ENCODE measurements at regions not wholly inside any gene's neighbourhood (a gene's known extent, or its start where the extent isn't known, plus 50 kb on each side); places are given as distances from the start of the nearest gene placed in this dataset.

DNA sequence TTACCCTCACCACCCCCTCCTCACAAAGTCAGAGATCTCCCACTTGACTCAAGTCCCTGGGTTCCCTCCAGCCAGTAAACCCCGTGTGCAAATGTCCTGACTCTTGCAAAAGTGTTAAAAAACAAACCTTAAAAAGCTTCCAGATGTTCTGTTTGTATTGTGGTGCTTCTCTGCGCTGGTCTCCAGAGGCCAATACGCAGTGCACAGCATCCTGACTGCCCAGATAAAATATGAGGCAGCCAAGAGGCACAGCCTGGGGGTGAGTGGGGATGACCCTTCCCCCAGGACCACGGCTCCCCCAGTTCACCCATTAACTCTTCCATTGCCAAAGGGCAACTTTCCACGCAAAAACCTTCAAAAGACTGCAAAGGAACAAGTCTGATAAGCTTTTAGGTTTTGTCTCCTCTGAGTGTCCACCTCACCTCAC is 291.8 kb downstream of the SOX9 start:
- DNase-seq (ENCODE audit: low spot score), result no peak
- intact Hi-C loops (cut with DNase I), result no loop called here

DNA sequence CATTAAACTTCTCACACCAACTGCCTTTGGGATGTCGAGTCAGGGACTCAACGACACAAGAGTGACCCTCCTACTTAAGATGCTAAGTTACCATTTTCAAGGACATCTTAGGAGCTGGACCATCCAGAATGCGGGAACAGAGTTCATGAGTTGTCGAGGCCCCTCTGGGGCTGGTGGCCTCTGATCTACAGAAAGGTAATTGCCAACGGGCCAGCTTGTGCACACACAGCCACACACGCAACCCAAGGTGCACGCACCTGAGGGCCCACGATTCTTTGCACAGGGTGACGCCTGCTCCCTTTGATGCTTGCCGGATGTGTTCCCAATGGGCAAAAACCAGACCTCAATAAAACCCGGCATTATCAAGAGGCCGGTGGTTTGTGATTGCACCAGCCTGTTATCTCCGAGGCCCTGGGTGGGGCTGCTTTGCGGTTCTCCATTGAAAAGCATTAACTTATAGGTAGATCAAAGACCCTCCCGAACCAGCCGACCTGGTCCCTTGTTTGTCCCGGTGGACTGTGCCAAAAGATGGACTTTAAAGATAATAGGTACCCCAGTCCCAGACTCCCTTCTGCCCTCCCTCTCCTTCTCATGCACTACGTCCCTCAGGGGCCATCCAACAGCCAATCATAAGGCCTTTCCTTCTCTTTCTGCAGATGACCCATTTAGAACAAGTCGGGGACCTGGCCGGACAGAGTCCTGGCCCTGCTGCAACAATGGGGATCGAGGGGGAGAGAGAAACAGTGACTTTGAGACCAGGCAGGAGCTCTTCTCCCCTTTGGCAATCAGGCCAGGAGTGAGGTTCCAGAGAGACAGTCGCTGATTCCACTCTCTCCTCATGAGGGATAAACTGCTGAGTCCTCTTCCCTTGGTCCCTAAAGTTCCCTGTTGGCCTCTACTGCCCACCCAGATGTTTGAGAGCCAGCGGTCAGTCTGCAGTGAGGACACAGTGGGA is 292.5 kb downstream of the SOX9 start:
- no peak for DNase-seq (ENCODE audit: low spot score)
- intact Hi-C loops (cut with DNase I), result no loop called here

DNA sequence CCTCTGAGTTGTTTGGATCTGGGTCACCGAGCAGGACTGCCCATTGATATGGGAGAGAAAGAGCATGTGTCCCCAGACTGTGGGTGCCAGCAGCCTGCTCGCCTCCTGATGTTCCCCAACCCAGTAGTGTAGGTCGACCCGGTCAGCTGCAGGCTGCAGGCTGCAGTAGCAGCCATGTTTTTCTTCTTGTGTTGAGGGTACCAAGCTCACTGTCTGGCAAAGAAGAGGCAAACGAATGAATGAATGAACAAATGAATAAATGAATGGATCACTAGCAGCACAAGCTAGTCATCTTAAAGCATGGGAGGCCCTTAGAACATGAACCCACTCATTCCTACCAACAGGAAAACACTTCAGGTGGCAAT is 293.2 kb downstream of the SOX9 start:
- no peak for DNase-seq (ENCODE audit: low spot score)
- intact Hi-C loops (cut with DNase I), result no loop called here

DNA sequence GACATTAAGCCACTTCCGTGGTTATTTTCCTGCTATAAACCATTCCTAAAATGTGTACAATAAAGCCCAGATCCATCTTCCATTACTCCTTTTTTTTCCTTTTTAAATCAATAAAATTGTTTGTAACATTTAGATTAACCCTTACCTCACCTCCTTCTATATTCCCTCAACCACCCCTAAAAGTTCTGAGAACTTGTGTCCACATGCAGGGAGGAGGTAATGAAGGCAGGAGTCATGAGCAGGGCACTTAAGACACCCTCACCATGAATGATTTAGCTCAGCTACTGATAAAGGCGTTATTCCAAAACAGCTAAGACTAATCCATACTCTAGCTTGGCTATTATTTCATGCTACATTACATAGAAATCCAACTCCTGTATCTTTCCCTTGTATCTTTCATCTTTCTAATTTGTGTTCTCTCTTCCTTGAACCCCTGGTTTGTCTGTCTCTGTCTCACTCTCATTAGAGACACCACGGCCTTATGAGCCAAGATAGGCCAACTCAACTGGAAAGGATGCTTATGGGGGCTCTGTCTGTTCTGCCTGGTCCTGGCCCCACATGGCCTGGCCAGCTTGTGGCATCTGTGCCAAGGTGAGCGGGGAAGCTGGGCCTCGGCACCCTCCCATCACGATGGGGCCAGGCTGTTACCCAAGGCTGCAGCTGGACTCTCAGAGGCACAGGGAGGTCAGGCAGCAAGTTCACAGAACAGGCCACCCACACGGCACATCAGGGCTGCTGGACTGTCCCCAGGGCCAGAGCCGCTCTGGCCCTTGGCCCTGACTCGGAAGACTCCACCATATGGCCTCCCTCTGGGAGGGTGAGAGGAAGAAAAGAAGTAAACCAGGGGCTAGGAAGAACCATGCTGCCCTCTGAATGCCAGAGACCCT is 294.4 kb downstream of the SOX9 start:
- DNase-seq (ENCODE audit: low spot score), result no peak
- intact Hi-C loops (cut with DNase I), result no loop called here

DNA sequence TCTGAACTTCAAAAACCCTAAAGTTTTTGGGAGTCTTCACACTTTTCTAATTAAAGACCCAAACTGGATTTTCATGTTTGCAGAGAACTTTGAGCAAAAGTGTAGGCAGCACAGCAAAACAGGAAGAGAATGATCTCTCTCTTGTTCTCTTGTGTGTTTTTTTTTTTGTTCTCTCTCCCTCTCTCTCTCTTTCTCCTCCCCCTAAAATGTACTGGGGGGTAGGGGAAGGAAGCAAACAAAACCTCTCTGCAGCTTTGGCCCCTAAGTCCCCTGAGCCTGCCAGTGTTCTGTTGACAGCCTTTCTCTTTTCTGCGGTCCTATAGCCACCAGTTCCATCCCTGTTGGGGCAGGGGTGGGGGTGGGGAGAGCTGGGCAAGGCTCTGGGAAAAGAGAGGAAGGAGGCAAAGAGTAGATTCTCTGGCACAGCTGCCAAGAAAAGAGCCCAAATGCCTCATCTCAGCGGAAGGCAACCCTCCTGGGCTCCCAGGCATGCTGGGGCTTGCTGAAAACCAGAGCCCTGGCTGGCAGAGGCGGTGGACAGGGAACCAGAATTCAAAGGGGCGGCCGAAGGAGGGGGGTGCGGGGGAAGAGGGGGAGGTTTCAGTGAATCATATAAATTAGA is 295.3 kb downstream of the SOX9 start:
- intact Hi-C loops (cut with DNase I), result no loop called here
- no peak for DNase-seq (ENCODE audit: low spot score)

DNA sequence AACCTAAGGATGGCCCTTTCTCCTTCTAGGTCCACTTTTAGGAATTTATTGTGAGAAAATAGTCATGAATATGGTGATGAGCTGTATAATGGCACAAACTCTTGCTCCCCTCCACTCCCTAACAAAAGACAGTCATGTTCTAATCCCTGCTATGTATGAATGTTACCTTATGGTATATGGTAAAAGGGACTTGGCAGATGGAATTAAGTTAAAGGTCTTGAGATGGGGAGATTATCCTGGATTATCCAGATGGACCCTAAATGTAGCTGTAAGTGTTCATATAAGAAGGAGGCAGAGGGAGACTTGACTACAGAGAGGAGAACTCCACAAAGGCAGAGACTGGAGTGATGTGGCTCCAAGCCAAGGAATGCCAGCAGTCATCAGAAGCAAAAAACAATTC is 296.1 kb downstream of the SOX9 start:
- intact Hi-C loops (cut with DNase I), result no loop called here
- no peak for DNase-seq (ENCODE audit: low spot score)

DNA sequence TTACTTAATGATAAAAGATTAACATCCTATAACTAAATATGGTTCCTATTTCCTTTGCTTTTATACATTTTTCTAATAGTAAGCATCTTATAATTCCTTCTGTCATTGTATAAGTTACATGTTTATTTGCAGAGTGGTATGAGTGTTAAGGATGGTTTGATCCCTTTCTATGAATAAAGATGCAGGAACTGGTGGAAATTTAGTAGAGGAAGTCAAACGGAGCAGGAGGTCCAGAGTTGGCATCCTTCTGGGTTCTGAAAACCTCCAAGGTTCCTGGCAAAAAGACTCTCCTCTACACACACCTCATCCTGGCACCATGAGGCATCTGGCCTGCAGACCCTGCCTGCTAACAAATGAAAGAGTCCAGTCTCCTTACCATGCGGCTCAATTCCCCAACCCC is 296.8 kb downstream of the SOX9 start:
- intact Hi-C loops (cut with DNase I), result no loop called here
- DNase-seq (ENCODE audit: low spot score), result no peak

DNA sequence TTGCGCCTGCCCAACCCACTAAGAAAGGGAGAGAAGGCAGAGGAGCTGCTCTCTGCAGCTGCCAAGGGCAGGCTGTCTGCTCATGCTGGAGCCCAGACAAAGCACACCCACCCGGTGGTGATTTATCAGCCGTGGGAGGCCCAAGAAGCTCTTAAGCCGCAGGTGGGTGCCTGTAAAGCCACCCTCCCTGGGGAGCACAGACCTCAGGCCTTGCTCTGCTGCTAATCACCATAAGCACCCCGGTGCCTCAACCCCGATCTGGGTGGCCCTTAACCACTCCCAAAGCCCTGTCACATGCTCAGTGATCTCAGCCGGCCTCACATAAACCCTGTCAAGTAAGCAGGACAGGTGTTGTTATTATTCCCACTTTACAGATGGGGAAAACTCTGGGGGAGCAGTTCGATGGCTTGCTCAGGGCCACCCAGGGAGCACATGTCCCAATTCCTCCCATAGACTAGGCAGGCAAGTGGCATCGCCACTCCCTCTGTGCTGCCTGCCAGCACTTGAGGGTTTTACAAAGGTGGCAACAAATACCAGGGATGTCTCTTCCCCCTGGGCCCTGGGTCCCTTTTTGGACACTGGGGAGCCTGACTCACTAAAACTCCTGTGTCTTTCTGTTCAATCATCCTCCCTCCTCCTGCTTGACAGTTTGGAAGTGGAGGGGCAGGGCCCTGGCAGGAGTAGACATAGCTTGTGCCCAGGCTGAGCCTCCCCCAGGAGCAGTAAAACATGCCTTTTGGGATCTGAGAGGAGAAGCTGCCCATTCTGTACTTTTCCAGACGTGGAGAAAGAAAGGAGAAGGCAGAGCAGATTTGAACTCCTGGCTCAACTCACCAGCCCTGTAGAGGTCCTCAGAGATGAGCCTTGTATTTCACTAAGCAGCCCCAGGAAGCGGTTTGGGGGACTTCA is 299.3 kb downstream of the SOX9 start:
- intact Hi-C loops (cut with DNase I), result no loop called here
- DNase-seq (ENCODE audit: low spot score), result no peak

DNA sequence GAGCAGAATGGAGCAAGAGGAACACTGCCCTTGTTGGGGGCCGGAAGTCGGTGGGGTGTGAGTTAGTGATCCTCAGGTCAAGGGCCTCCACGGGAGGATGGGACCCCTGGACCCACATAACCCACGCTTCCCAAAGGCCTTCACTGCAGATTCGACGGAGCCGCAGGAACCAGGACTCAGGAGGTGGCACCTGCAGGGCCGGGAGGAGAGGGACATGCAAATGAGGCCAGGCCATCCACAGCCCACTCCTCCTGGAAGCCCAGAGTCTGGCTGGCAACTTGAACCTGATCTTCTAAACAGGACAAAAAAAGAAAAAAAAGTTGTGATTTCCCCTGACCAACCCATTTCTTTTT is 299.9 kb downstream of the SOX9 start:
- DNase-seq (ENCODE audit: low spot score), result no peak
- intact Hi-C loops (cut with DNase I), result no loop called here

DNA sequence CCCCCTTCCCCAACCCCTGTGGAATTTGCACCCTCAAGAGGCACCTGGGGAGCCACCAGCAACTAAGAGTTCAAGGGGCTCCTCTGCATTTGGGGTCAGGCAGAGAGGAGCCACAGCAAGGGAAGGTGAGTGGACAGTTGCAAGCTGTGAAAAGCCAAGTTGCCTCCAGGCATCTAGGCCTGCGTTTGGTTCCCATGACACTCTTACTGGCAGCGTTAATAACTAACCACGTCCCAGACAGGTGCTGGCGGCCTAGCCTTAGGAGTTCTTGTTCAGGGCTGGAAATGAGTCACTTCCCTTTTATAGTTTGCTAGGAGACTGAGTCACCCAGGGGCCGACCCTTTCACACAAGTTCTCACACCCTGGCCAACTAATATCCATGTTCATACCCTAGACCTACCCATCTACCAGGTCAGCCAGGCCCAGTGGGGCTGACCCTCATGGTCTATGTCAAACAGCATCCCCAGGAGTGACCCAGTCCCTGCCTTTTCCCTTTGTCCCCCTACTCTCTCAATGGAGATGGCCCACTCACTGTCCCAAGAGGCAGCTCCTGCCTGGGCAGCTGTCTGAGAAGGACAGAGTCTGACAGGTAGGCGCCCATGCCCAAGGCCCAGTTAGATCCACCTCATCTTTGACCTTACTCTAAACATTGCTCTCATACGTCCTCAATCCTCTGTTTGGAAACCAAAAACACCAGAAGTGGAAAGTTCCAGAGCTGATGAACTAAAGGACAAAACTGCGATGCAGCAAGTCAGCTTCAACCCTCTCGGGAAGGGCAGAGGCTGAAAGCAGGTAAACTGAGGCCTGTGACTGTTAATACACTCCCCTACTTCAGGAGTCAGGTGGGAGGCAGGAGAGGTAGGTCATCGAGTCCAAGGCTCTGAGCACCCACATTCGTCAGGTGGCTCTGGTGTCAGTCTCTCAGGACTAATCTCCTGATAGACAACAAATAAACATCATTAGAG is 300.6 kb downstream of the SOX9 start:
- intact Hi-C loops (cut with DNase I), result no loop called here

DNA sequence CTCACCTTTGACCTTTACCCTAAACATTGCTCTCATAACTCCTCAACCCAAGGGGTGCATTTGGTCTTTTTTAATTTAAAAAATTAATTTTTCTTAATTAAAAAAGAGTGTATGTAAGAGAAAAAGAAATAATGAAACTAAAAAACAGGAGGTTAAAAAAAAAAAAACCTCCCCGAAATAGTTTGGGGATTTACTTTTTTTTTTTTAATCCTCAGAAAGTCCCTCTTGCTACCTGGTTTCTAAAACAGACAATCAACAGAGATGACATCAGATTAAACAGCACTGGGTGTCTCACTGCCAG is 301.3 kb downstream of the SOX9 start:
- DNase-seq (ENCODE audit: low spot score), result no peak
- intact Hi-C loops (cut with DNase I), result no loop called here

More for the DNA sequence above, 300.6 kb downstream of the SOX9 start:
- no peak for DNase-seq (ENCODE audit: low spot score)

DNA sequence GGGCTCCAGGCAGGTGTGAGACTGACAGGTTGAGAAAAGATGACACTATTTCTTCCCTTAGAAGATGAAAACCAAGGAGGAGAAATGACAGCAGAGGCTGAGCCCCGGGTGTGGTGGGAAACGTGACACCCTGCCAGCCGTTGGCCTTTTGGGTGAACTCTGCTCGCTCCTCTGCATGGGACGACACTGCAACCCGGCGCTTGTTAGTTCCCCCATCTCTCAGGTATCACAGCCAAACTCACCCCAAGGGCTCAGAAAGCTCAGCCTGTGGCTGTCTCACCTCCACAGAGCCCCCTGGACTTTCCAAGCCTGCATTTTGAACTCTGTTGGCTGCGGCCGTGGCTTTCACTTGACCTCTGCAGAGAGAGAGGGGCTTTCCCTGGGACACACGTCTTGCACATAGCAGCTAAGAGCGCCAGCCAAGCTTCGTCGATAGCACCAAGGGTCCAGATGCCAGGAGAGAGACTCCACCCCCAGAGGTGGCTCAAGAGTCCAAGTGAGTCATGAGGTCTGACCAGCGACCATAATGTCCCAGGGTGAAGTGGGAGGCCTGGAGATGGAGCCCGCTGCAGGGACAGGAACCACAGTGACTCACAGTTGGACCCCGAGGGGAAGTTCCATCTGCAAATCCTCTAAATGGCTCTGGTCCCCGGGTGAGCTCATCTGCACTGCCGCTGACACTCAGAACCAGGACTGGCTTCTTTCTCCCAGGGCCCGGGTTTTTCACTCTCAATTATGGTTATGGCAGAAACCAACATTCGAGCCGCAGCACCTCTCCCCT is 301.9 kb downstream of the SOX9 start:
- DNase-seq (ENCODE audit: low spot score), result peak; percentile 90
- intact Hi-C loops (cut with DNase I), result no loop called here

DNA sequence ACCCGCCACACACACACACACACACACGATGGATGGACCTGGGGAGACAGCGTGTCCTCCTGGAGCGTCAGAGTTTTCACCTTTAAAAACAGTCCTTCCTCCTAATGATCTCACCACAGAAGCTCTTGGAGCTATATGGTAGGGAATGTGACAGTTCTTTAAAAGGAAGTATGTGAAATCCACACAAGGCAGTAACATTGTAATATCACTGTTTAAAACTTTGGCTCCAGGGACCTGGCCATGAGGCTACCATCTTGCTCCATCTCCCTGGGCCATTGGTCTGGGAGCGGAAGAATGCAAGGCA is 302.4 kb downstream of the SOX9 start:
- no peak for DNase-seq (ENCODE audit: low spot score)
- intact Hi-C loops (cut with DNase I), result no loop called here

DNA sequence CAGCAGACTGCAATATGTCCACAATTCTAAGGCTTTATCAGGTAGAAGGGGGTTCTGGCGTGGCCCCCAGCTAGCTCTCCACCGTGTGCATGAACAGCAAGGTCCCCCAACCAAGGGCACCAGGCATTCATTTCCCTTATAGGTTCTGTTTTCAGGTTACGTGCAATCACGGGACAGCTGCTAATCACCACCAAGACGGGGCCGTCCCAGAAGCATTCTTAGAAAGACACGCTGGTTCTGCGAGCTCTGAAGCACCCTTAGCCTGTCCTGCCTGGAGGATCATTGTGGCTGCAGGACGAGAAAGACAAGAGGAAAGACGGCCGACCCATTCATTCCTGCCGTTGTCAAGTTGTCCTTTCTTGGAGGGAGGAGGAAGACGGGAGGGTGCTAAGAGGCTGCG is 302.9 kb downstream of the SOX9 start:
- DNase-seq (ENCODE audit: low spot score), result no peak
- intact Hi-C loops (cut with DNase I), result no loop called here

DNA sequence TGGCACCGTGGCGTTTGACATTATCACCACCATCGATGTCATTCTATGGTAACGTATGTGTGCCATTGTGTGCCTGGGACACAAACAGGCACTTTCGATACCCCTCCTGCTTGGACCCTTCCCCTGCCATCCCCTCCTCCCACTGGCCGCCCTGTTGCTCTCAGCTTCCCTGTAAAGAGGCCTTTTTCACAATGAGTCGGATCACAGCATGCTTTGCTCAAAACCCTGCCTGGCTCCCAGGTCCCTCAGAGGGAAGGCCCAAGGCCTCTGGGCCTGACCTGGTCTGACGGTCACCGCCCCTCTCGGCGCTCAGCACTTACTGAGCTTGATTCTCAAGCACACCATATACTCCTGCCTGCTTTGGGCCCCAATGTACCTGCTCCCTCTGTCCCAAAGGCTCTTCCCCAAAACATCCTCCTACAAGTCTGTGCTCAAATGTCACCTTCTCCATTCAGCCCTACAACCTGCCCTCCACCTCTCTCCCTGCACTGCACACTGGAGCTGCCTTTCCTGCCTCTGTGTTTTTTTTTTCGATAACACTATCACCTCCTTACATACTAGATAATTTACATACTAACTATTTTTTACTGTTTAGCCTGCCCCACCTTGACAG is 303.8 kb downstream of the SOX9 start:
- intact Hi-C loops (cut with DNase I), result no loop called here
- DNase-seq (ENCODE audit: low spot score), result no peak

DNA sequence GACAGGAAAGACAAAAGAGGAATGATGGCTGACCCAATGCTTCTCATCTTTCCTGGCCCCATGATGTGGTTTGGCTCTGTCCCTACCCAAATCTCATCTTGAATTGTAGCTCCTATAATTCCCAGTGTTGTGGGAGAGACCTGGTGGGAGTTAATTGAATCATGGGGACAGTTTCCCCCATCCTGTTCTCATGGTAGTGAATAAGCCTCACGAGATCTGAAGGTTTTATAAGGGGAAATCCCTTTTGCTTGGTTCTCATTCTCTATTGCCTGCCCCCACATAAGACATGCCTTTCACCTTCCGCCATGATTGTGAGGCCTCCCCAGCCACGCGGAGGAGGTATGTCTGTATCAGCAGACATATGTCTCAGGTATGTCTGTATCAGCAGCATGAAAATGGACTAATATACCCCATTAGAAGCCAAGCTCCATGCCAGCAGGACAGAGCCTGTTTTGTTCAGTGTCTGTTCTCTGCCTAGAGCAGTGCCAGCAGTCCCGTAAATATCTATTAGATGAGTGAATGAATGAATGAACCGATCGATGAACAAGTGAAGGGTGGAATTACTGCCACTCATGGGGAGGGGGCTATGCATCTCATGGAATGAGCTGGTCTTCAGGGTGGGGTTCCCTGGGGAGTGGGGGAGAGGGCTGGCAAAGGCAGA is 304.4 kb downstream of the SOX9 start:
- no peak for DNase-seq (ENCODE audit: low spot score)
- intact Hi-C loops (cut with DNase I), result no loop called here

DNA sequence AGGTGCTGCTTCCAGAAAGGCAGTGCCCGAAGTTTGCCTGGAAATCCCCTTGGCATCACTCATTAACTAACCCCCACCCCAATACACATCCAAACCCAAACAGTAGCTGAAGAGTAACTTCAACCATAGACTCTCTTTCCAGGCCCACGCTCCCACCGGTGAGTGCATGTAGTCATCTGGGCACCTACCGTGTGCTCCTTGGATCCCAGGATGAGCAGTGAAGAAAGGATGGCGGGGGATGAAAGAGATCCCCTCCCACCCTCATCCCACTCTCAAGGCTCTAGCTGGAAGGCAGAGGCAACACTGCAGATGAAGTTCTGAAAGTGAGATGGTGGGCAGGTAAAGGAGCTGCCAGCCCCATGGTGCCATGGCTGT is 305.0 kb downstream of the SOX9 start:
- intact Hi-C loops (cut with DNase I), result no loop called here

More for the DNA sequence above, 305.0 kb downstream of the SOX9 start:
- DNase-seq (ENCODE audit: low spot score), result no peak

Measured in posterior vena cava (tissue), 2 donors.